Limb (tissue), 2 donors: ENCODE measurements at regions not wholly inside any gene's neighbourhood (a gene's known extent, or its start where the extent isn't known, plus 50 kb on each side); places are given as distances from the start of the nearest gene placed in this dataset.
"Not testable (repeated sequence)": the region's sequence is repeated elsewhere in the genome, so short reads cannot be mapped to it uniquely, and the experiment has no call there.

Experiments used
- DNase-seq, 2 donors: peaks; one replicate each; pipeline ENCODE4 v3.0.0-alpha.2; 2016; ENCODE audit errors: extremely low spot score in 2 of 2

- no peak for DNase-seq
These were observed 161.4 kb upstream of the FBXL7 start for GRCh38 chr5:15338546-15338945.

- no peak for DNase-seq
These were observed 165.3 kb upstream of the FBXL7 start for GRCh38 chr5:15334551-15335266.

GRCh38 chr5:15333091-15333490, 166.9 kb upstream of the FBXL7 start:
- DNase-seq = no peak

DNA sequence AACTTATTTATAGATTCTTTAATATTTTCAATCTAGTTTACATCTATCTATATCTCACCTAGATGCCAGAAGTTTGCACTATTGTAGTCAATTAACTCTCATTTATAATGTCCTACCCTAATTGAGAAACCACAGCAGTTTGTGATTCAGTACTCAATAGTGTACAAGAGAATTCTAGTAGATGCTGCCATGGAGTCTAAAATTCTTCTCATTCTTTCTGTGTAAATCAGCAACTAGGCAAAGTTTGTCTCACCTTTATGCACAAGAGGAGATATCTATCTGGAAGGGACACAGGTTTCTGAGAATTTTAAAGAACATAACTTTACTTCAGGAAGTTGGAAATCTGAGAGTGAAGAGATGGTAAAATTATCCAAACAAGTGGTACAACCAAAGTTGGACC, 173.0 kb upstream of the FBXL7 start:
- DNase-seq = no peak

DNA sequence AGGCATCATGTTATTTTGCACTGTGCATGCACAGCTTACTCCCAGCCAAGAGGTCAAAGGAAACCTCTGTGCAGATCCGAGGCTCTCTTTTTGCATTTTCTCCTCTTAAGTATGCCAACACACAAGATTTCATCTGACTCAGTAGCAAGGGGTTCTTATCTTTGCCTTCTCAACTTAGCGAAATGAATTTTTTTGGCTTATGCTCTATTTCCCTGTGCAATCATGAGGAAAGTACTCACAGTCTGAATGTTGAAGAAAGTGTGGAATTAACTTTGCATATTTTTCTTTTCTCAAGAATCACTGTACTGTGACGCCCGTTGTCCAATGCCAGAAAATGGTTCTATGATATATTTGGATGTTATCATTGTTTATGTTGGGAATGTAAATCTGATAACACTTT, 173.5 kb upstream of the FBXL7 start:
- no peak for DNase-seq

DNA sequence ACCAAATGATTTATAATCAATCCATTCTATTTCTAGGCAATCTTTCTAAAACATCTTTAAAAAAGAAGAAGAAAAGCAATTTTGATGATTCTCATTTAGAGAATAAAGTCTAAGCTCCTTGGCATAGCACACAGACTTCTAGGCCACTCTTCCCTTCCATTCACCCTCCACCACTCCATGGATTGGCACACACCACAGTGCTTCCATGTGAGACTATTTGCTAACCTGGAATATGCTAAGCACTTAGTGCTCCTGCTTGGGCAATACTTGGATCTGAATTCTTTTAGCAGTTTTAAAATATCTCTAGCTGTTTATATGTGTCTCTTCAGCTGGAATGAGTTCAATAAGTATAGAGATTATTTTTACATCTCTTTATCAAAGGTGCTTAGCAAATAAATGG, 177.6 kb upstream of the FBXL7 start:
- DNase-seq = no peak

- DNase-seq = no peak
These were observed 178.2 kb upstream of the FBXL7 start for GRCh38 chr5:15321776-15322175.

DNA sequence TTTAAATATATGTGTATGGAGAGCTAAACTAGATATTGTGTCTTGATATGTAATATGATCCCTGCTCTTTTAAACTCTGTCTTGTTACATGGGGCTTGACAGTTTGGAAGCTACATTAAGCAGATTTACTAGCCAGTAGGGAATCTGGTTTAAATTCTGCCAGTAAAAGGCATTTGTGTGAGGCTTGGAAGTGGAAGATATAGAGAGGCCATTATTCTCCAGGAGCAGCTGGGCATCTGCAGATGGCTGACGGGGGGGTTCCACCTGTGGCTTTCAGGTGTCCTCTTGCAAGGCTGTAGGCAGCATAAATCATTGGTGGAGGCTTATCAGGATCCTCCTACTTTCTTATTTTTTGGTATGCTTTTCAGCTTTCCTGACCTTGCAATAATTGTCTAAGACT, 179.1 kb upstream of the FBXL7 start:
- DNase-seq = peak; percentile 28 to 55

DNA sequence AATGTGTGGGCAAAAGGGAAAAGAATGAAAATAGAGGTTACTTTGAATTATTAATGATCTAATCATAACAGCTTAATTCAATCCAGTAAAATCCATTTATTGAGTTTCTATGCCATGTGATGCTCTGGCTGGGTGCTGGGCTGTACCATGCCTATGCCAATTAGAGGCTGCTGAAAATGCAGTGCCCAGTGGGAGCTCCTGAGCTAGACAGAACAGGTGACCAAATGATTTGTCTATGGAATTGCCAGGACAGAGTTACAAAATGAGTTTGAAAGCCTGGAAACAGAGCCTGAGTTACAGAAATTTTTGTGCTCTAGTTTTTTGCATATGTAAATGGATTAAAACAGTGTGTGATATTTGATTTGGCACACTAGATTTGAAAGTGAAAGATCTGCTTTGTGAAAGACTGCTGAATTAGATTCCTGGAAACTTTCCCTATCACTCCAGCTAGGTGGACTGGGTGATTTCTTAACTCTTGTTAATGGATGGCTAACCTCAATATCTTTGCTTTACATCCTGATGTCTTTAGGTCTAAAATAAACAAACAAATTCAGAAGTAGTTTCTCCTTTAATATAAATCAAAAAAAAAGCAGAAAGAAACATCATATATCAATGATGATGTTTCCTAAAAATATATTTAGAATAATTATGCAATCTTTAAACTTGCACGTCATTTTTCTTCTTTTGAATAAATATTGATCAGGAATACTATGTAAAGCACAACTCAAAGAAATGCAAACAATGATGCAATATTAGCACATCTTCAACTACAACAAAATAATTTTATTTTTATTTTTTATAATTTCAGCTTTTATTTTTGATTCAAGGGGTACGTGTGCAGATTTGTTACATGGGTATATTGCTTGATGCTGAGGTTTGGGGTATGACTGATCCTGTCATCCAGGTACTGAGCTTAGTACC, 194.8 kb upstream of the FBXL7 start:
- DNase-seq = no peak

DNA sequence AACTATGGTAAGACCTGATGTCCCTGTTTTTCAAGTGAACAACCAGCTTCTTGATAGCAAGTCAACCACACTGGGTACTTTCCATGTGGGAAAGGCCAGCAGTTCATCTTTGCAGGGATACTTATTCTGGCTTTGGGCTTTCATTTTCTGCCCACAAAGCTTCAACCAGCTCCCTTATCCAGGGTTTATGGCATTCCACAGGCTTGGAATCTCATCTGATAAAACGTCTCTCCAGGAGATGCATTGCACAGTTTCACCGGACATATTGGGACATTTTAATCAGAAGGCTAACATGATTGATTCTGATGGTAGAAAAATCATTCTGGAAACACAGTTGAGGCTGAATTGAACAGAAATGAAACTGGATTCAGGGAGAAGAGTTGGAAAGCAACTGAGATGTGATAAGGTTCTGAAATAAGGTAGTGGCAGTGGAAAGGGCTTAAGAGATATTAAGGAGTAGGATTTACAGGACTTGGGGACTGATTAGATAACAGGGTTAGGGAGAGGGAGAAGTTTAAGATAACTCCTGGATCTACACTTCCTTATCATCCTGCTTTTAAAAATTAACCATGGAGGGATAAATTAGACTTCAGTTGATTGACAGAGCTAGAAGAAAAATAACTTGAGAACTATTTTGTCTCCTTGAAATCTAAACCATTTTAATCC, 195.8 kb upstream of the FBXL7 start:
- no peak for DNase-seq

- no peak for DNase-seq
These were observed 199.8 kb upstream of the FBXL7 start for GRCh38 chr5:15300141-15300540.

- no peak for DNase-seq
These were observed 209.0 kb upstream of the FBXL7 start for GRCh38 chr5:15290953-15291352.

GRCh38 chr5:15286650-15287049, 213.3 kb upstream of the FBXL7 start:
- DNase-seq = no peak

DNA sequence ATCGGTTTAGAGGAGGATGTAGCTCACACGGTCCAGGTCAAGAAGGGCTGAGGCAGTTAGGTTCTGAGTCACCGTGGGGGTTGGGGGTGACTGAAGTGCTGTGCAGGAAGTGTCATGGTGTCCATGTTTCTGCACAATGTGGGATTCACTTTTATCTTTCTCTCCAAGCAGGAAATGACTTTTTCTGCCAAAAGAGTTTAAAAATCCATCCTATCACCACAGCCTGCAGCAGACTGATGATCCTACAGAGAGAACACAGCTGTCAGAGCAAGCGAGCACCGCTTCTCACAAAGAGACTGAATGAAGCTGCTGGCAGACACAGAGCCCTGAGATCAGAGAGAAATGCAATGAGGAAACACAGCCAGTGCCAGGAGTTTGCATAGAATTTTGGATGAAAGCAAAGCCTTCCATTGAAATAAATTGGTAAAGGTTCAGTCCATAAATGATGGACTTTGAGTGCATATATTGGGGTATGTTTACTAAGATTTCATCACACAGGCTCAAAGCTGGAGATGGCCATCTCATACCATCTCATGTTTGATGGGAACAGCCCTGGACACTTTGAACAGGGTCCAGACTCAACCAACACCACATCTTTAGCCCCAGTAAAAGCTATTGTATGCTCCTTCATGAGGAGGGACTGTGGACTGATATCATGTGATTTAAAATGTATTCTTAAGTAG, 213.9 kb upstream of the FBXL7 start:
- peak; percentile 28 to 80 for DNase-seq

- DNase-seq = no peak
These were observed 215.3 kb upstream of the FBXL7 start for GRCh38 chr5:15284706-15285105.

DNA sequence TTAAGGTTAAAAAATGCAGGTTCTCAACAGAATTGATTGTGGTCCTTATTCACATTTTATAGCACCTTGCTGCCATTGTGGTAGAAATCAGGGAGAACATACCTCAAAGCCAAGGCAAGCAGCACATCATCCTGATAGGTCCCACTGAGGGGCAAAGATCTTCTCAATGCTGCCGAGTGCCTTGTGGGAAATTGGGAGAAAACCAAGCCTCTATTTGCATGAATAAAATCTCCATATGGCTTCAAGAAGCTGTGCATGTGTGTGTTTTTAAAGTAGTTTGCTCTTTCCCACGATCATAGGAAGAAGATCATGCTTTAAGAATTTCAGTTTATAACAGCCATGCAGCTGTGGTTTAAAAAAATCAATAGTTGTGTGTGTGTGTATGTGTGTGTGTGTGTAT, 216.9 kb upstream of the FBXL7 start:
- peak in 1 of 2 donors; percentile 62 for DNase-seq

- DNase-seq = peak in 1 of 2 donors; percentile 28
These were observed 217.4 kb upstream of the FBXL7 start for GRCh38 chr5:15282611-15283010.

GRCh38 chr5:15271596-15271995, 228.4 kb upstream of the FBXL7 start:
- DNase-seq = not testable (repeated sequence)

GRCh38 chr5:15267966-15268365, 232.0 kb upstream of the FBXL7 start:
- DNase-seq = peak in 1 of 2 donors; percentile 13

GRCh38 chr5:15266841-15267240, 233.1 kb upstream of the FBXL7 start:
- DNase-seq = no peak

DNA sequence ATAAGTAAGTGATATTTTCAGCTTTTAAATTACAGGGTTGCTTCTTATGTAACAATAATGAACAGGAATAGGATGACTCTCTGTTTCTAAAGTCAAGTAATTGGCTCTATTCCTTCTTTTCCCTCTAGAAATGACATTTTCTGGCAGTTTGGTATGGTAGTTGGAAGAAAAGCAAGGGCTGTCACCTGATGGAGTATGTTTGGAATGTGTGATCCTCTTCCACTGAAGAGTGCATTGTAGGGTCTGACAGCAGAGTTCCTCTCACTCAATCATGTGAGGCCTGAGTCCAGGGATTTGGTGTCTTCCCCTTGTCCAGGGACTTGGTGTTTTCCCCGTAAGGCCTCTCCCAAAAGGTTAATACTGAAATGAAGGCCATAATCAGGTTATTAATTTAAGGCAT, 233.8 kb upstream of the FBXL7 start:
- no peak for DNase-seq

DNA sequence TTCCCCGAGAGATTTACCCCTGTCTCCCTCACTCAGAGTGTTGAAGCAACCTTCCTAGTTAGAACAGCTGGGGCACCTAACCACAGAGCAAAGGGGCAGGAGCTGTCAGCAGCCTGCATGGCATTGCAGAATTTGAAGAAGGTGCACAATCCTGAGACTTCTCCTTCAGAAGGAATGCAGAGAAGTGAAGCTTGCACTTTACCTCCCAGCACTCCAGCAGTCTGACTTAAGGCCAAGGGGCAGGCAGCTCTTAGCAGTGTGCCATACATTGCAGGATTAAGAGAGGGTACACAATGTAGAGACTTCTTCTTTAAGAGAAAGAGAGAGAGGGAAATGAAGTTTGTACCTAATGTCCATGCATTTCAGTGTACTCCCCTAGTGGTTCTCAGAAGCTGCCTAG, 236.0 kb upstream of the FBXL7 start:
- DNase-seq = no peak
